GM21381 (cell line): ENCODE measurements at regions not wholly inside any gene's neighbourhood (a gene's known extent, or its start where the extent isn't known, plus 50 kb on each side); places are given as distances from the start of the nearest gene placed in this dataset.

Experiments used
- ATAC-seq: cut with Tn5 transposase; IDR thresholded peaks from one replicate; pipeline ENCODE4 v1.9.1; 2021; ENCODE audit warnings: mild to moderate bottlenecking, moderate library complexity; ENCODE audit not compliant: unreplicated experiment

- ATAC-seq, result no peak
Measured at GRCh38 chr14:98018628-98019027, 1221.4 kb downstream of the VRK1 start.

DNA sequence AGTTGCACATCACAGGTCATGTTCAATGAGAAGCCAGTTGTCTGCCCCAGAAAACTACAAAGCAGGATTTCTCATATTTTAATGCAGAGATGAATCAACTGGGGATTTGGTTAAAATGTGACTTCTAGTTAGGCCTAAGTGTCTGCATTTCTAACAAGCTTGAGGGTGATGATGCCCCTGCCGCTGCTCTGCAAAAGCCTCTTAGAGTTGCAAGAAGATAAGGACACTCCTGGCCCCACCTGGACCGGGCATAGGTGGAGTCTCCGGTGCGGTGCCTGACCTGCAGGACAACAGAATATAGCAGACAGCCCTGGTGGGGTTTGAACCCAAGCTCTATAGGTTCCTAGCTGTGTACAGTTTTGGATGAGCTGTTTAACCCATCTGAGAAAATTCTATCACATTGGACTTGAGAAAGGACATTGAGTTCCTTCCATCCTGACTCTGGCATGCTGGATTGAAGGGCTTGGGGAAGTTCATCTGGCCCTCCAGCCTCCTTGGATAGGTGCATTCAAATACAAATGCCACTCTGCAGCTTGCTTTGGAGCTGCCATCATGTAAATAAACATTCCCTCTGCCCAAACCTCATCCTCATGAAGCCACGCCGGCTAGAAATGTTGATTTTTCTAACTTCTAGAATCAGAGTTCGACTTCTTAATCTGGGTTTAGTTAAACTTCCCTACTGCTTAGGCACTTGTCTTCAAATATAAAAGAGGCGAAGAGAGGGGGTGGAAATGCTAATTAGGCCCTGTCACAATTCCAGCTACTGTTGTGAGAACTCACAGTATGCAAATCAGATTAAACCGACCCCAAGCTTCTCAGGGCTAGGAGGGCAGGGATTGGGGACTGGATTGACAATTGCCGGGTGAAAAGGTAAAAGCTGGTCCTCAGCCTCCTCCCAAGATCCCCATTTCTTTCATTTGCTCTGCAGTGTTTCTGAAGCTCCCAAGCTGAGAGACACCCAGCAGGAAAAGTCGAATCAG lies 1225.6 kb downstream of the VRK1 start:
- ATAC-seq, result no peak

GRCh38 chr14:98028162-98028561 lies 1231.0 kb downstream of the VRK1 start:
- ATAC-seq, result no peak

DNA sequence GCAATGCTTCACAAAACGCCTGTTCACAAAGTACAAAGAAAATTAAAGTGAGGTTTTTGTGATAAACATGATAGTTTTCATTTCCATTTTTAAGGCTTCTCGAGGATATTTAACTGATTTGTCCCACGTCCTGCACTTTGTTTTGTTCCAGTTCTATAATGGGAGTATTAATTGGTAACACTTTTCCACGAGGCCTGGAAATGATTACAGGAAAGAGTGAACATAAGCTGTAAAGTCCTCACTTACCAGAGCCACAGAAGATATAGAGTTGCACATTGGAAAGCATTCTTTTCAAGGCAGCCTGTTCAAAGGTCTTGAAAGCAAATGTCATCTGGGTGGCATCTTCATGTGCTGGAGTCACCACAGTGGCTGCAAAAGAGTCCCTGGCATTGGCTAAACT lies 1236.6 kb downstream of the BCL11B start:
- ATAC-seq, result no peak

GRCh38 chr14:98037831-98038230 lies 1234.2 kb downstream of the BCL11B start:
- ATAC-seq, result no peak

GRCh38 chr14:98056946-98057345 lies 1215.1 kb downstream of the BCL11B start:
- ATAC-seq, result no peak

- no peak for ATAC-seq
Measured at GRCh38 chr14:98059106-98059505, 1212.9 kb downstream of the BCL11B start.

DNA sequence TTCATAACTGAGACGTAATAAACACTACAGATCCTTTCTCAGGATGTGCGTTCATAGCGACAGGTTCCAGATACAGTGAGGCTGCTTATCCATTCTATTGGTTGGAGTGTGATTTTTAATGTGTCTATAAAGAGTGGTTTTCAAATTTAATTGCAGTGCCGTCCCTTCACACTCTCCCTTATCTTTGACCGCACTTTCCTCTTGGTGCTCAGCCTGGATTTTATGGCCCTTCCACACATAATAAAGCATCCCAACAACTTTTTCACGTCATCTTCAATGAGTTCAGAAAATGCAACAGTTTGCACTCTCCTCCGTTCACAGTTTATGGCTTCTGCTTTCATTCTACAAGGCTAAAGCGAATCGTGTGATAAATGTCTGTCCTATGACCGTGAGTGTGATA lies 1209.9 kb downstream of the BCL11B start:
- no peak for ATAC-seq

- ATAC-seq, result no peak
Measured at GRCh38 chr14:98069712-98070171, 1202.3 kb downstream of the BCL11B start.

DNA sequence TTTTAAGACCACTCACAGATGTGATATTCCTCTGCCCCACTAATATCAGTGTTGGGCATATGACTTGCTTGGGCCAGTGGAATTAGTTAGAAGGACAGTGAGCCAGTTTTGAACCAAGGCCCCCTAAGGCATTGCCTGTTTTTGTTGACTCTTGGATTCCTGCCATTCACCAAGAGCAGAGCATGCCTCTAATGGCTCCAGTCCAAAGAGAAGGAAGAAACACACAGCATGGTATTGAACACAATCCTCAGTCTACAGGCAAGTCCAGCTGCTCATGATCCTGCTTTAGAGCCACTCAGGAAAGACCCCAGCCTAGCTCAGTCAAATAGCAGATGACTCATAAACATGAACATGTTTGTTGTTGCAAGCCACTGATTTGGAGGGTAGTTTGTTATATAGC lies 1201.5 kb downstream of the BCL11B start:
- no peak for ATAC-seq

DNA sequence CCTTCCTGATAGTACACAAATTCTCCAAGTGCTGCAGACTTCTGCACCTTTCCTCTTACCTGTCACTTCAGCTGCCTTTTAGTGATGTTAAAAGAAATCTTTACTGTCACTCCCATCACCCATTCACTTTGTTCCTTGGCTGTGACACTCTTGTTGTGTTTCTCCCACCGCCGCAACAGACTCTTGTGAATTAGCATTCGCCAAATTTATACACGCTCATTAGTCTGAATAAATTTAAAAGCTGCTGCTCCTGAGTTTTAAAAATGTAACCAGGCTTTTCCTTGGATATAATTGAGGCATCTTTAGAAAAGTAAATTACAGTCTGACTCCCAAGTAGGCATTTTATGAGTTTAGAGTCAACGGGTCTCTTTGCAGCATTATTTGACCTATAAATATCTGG lies 1197.9 kb downstream of the BCL11B start:
- no peak for ATAC-seq

- no peak for ATAC-seq
Measured at GRCh38 chr14:98077176-98077575, 1194.8 kb downstream of the BCL11B start.

DNA sequence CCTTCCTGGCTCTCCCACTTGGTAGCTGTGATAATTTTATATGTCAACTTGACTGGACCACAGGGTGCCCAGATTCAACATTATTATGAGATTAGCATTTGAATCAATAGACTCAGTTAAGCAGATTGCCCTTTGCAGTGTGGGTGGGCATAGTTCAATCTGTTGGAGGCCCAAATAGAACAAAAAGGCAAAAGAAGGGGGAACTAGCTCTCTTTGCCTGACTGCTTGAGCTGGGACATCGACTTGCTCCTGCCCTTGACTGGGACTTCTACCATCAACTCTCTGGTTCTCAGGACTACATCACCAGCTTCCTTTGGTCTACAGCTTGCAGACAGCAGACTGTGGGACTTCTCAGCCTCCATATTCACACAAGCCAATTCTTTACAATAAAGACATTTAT lies 1189.2 kb downstream of the BCL11B start:
- ATAC-seq, result no peak

DNA sequence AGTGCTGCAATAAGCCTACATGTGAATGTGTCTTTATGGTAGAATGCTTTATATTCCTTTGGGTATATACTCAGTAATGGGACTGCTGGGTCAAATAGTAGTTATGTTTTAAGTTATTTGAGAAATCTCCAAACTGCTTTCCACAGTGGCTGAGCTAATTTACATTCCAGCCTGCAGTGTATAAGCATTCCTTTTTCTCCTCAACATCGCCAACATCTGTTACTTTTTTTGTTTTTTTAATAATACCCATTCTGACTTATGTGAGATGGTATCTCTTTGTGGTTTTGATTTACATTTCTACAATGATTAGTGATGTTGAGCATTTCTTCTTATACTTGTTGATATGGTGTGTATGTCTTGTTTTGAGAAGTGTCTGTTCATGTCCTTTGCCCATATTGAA lies 1186.2 kb downstream of the BCL11B start:
- ATAC-seq, result no peak

DNA sequence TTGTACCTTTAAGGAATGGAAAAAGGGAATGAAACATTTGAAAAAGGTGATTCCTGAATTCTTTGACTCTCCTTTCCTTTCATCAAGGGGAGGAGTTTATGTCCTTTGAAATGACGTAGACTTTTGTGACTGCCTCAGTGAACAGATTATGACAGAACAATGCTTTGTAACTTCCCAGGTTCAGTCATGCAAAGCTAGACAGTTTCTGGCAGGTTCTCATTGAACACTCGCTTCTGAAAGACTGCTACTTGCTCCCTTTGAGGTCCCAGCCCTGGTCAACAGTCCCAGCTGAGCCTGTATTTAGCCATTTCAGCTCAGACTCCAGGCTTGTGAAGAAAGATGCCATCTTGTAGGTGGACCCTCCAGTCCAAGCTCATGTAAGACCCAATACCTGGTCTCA lies 1178.9 kb downstream of the BCL11B start:
- ATAC-seq, result no peak

DNA sequence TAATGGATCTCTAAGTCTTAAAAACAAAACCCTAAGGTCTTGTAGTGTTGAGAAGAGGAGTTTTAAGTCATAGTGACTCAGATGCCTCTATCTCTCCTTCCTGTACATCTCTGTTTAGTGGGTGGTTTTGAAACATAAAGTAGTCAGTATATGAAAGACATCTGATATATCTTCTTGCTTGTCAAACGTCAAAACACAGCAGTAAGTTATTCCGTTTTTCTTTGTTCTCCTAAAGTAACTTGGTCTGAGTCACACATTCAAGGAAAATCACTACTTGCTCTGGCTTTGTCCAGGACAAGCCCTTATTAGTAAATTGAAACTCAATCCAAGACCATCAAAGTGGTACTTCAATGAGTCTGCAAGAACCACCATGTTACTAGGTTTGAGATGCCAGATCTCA lies 1172.5 kb downstream of the BCL11B start:
- ATAC-seq, result no peak

- no peak for ATAC-seq
Measured at GRCh38 chr14:98101323-98101722, 1170.7 kb downstream of the BCL11B start.

DNA sequence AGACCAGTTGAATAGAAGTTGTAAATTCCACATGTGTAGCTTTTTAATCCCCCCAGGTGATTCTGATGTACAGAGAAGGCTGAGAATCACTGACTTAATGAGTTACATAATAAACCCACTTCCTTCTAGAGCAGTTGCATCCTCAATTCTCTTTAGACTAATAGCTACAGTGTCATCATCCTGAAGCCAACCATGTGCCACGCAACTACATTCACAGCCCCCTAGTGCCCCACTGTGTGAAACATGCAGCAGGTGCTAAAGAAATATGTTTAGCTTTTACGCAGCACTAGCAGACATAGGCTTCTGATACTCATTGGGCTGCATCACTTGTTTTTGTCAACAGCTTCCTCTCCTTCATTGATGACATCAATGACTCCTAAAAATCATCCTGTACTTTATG lies 1168.3 kb downstream of the BCL11B start:
- ATAC-seq, result no peak

- ATAC-seq, result no peak
Measured at GRCh38 chr14:98109326-98109725, 1162.7 kb downstream of the BCL11B start.

- no peak for ATAC-seq
Measured at GRCh38 chr14:98112194-98112780, 1159.7 kb downstream of the BCL11B start.

DNA sequence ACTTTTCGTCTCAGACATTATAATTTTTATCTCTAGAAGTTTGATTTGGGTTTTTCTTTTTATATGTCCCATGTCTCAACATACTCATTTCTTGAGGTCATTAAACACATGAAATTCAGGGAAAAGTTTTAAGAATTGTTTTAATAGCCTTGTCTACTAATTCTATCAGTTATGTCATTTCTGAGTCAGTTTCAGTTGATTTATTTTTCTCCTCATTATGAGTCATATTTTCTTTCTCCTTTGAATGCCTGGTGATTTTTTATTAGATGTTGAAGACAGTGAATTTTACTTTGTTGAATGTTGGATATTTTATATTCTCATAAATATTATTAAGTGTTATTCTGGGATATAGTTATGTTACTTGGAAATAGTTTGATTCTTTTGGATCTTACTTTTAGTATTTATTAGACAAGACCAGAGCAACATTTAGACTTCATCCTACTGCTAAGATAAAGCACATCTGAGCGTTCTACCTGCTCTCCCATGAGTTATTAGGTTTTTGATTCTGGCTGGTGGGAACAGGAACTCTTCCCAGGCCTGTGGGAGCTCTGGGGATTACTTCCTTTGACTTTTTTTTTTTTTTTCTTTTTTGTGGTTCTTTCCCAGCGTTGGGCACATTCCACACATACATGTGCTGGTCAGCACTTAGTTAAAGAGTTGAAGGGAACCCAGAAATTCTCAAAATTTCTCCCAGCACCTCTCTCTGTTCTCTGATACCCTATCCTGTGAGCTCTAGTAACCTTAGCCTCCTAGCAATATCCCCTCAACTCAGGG lies 1157.7 kb downstream of the BCL11B start:
- no peak for ATAC-seq
